HCT116 (cell line): ENCODE measurements at regions not wholly inside any gene's neighbourhood (a gene's known extent, or its start where the extent isn't known, plus 50 kb on each side); places are given as distances from the start of the nearest gene placed in this dataset.

Experiments
- EZH2 ChIP-seq: fragments of 200-600 bp; sonication (generic); IDR thresholded peaks from 2 replicates; pipeline ENCODE4 v1.6.1; 2017; ENCODE audit warnings: antibody characterized with exemption, mixed run types
- FOSL1 ChIP-seq: IDR thresholded peaks from 2 replicates; pipeline ENCODE4 v1.6.1; 2012; ENCODE audit warnings: low read depth
- POLR2A ChIP-seq: IDR thresholded peaks from 2 replicates; pipeline ENCODE4 v1.7.0; 2011; ENCODE audit warnings: borderline replicate concordance; ENCODE audit not compliant: insufficient read depth, insufficient read length; ENCODE audit errors: extremely low read depth
- RAD21 ChIP-seq: IDR thresholded peaks from 2 replicates; pipeline ENCODE4 v1.6.1; 2012; ENCODE audit warnings: low read depth, mild to moderate bottlenecking
- SIN3A ChIP-seq: IDR thresholded peaks from 2 replicates; pipeline ENCODE4 v1.6.1; 2012; ENCODE audit warnings: low read depth
- SP1 ChIP-seq: IDR thresholded peaks from 2 replicates; pipeline ENCODE4 v1.6.1; 2012; ENCODE audit warnings: low read depth
- YY1 ChIP-seq: IDR thresholded peaks from 2 replicates; pipeline ENCODE4 v1.6.1; 2011; ENCODE audit warnings: low read length, low read depth, moderate library complexity, mild to moderate bottlenecking; ENCODE audit not compliant: insufficient replicate concordance; ENCODE audit errors: extremely low read depth
- TF ChIP-seq, protein P1 (sequence below), 3 experiments: fragments of 200-600 bp in 1 of 3; sonication (generic) in 1 of 3; IDR thresholded peaks in 2 of 3; conservative IDR thresholded peaks in 1 of 3; 2 replicates each; pipeline ENCODE4 v1.5.1; 2012 to 2017; ENCODE audit warnings: low read depth in 2 of 3, low read length in 2 of 3, antibody characterized with exemption in 1 of 3, borderline replicate concordance in 1 of 3, control low read depth in 1 of 3, mild to moderate bottlenecking in 1 of 3, mixed read lengths in 1 of 3, mixed run types in 1 of 3, moderate library complexity in 1 of 3; ENCODE audit not compliant: insufficient read depth in 1 of 3

DNA sequence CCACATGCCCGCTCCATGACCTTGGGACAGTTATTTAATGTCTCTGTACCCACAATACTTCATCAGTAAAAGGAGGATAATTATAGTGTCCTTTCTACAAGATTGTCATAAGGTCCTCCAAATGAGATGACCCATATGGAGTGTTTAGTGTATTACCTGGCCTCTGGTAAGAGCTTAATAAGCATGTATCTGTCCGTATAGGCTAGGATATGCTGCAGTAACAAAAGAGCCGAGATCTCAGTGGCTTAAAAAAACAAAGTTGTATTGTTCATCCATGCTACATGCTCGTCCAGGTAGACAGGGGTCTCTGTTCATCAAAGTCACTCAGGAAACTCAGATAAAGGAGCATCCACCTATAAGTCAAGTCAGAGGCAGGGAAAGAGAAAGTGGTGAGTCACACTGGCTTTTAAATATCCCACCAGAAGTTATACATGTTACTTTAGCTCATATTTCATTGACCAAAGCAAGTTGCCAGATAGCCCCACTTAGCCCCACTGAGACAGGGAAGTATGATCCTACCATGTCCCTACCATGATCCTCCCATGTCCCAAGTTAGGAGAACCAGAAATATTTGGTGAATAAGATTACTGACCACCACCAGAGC, 53.0 kb upstream of the KAZN start:
- TF ChIP-seq, protein P1, sequence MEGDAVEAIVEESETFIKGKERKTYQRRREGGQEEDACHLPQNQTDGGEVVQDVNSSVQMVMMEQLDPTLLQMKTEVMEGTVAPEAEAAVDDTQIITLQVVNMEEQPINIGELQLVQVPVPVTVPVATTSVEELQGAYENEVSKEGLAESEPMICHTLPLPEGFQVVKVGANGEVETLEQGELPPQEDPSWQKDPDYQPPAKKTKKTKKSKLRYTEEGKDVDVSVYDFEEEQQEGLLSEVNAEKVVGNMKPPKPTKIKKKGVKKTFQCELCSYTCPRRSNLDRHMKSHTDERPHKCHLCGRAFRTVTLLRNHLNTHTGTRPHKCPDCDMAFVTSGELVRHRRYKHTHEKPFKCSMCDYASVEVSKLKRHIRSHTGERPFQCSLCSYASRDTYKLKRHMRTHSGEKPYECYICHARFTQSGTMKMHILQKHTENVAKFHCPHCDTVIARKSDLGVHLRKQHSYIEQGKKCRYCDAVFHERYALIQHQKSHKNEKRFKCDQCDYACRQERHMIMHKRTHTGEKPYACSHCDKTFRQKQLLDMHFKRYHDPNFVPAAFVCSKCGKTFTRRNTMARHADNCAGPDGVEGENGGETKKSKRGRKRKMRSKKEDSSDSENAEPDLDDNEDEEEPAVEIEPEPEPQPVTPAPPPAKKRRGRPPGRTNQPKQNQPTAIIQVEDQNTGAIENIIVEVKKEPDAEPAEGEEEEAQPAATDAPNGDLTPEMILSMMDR (IDR thresholded peaks at IDR 0.05 in 2 of 3, conservative IDR thresholded peaks at IDR 0.05 in 1 of 3; ENCODE audit: borderline replicate concordance in 1 of 3, insufficient read depth in 1 of 3, low read depth in 2 of 3, low read length in 2 of 3): no peak
- TF ChIP-seq YY1: no peak
- no peak for TF ChIP-seq SP1
- TF ChIP-seq EZH2: no peak
- no peak for TF ChIP-seq FOSL1
- TF ChIP-seq POLR2A: no peak
- no peak for TF ChIP-seq SIN3A
- no peak for TF ChIP-seq RAD21
